Activated CD4-positive, alpha-beta T cell treated with anti-CD3 and anti-CD28 coated beads, Interleukin-2, amount 10 ng/mL, durations not matched to agents 7 days and 5 days (primary cell): ENCODE measurements at regions not wholly inside any gene's neighbourhood (a gene's known extent, or its start where the extent isn't known, plus 50 kb on each side); places are given as distances from the start of the nearest gene placed in this dataset.

ENCODE experiments used
- CTCF ChIA-PET: fragments of 350-600 bp; sonication (Branson Sonifier 250); formaldehyde crosslinking; loops from one replicate; lab custom pipeline; 2021; ENCODE audit warnings: antibody characterized with exemption; lab: Charles Lee
- POLR2A ChIA-PET: fragments of 350-600 bp; sonication (Branson Sonifier 250); formaldehyde crosslinking; loops from one replicate; lab custom pipeline; 2021; ENCODE audit warnings: antibody characterized with exemption; lab: Charles Lee
- DNase-seq: peaks from one replicate; pipeline ENCODE4 v3.0.0-alpha.2; 2020
- H3K27ac Mint-ChIP-seq: one replicate; pipeline ENCODE4 v1.8.0; 2021; ENCODE audit warnings: mild to moderate bottlenecking, moderate library complexity, mixed read lengths
- H3K27me3 Mint-ChIP-seq: one replicate; pipeline ENCODE4 v1.8.0; 2021; ENCODE audit warnings: mixed read lengths
- H3K36me3 Mint-ChIP-seq: one replicate; pipeline ENCODE4 v1.8.0; 2021; ENCODE audit warnings: low read depth, mixed read lengths
- H3K4me1 Mint-ChIP-seq: one replicate; pipeline ENCODE4 v1.8.0; 2021; ENCODE audit warnings: mixed read lengths
- H3K4me3 Mint-ChIP-seq: one replicate; pipeline ENCODE4 v1.8.0; 2021; ENCODE audit warnings: mild to moderate bottlenecking, moderate library complexity, mixed read lengths
- H3K9me3 Mint-ChIP-seq: one replicate; pipeline ENCODE4 v1.8.0; 2021; ENCODE audit warnings: mixed read lengths

- Mint-ChIP-seq H3K27ac (no peak overlapping the region), H3K27me3 (no peaks in the 10 kb centered on the region), H3K36me3 (no peaks in the 10 kb centered on the region), H3K9me3 (peaks cover 2% of the 10 kb centered on the region), H3K4me3 (no peak overlapping the region), H3K4me1 (no peaks in the 10 kb centered on the region)
- ChIA-PET POLR2A (no interaction called here), CTCF (no interaction called here)
- DNase-seq, result no peak
Observed at GRCh38 chr7:81036057-81036456, 117.2 kb upstream of the SEMA3C start.

DNA sequence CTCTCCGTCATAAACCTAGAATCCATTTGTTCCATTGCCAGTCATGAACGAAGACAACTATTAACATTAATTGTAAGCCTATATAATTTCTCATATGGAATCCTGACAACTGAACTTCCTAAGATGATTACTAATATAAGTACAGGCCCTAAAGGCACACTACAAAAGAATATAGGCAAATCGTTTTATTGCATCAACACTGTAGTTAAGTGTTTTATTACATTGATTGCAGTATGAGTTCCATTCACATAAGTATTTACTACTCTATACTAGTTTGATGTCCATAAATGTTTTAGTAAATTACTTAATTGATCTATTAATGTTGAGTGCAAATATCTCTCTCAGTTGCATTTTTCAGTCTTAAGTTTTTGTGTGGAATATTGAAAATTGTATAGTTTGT, 113.1 kb upstream of the SEMA3C start:
- Mint-ChIP-seq H3K9me3 (no peaks in the 10 kb centered on the region), H3K36me3 (no peaks in the 10 kb centered on the region), H3K27me3 (no peaks in the 10 kb centered on the region), H3K27ac (no peak overlapping the region), H3K4me1 (no peaks in the 10 kb centered on the region), H3K4me3 (no peak overlapping the region)
- POLR2A ChIA-PET, result no interaction called here
- CTCF ChIA-PET, result no interaction called here
- no peak for DNase-seq

DNA sequence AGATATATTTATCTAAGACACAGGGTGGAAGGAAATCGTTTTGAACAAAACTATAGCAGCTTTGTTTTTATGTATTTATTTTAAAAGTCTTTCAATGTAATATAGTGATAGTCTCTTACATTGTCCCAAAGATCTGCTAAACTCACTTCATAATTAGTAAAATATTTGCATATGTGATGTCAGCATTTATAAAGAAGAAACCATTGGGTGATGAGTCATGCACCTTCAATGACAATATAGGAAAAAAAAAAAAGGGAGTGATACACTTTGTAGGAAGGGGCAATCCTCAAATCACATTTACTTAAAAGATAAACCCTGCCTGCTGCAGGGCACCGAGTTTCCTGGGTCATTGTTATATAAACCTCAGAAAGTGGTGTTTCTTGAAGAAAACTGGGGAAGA, 112.4 kb upstream of the SEMA3C start:
- ChIA-PET CTCF (no interaction called here), POLR2A (no interaction called here)
- H3K36me3 Mint-ChIP-seq, result no peaks in the 10 kb centered on the region
- H3K9me3 Mint-ChIP-seq, result no peaks in the 10 kb centered on the region
- DNase-seq, result no peak
- H3K27me3 Mint-ChIP-seq, result no peaks in the 10 kb centered on the region
- no peaks in the 10 kb centered on the region for H3K4me1 Mint-ChIP-seq
- no peak overlapping the region for H3K4me3 Mint-ChIP-seq
- H3K27ac Mint-ChIP-seq, result no peak overlapping the region

- ChIA-PET CTCF (no interaction called here), POLR2A (no interaction called here)
- Mint-ChIP-seq H3K4me3 (no peak overlapping the region), H3K27ac (no peak overlapping the region), H3K27me3 (no peaks in the 10 kb centered on the region), H3K4me1 (no peaks in the 10 kb centered on the region), H3K9me3 (no peaks in the 10 kb centered on the region), H3K36me3 (no peaks in the 10 kb centered on the region)
- no peak for DNase-seq
Observed at GRCh38 chr7:81030472-81030871, 111.6 kb upstream of the SEMA3C start.

GRCh38 chr7:81029511-81029910, 110.7 kb upstream of the SEMA3C start:
- Mint-ChIP-seq H3K4me1 (no peaks in the 10 kb centered on the region), H3K9me3 (no peaks in the 10 kb centered on the region), H3K4me3 (no peak overlapping the region), H3K36me3 (no peaks in the 10 kb centered on the region), H3K27ac (no peak overlapping the region), H3K27me3 (no peaks in the 10 kb centered on the region)
- ChIA-PET POLR2A (no interaction called here), CTCF (no interaction called here)
- DNase-seq, result no peak

DNA sequence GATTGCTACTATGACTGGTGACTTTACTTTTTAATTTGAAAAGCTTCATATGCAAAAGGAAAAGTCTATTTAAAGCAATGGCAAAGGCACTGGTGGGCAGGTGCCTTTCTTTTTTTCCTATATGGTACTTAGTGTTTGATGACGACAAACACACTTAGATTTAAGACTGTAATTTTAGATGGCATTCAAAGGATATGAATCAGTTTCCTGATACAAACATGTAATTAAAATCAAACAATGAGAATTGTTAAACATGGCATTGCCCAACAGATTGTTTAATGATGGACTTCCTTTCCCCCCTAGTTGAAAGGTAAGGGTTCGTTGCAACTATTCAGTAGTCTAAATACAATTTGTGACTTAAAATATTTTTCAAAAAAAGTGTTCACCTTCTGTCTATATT, 106.5 kb upstream of the SEMA3C start:
- no peaks in the 10 kb centered on the region for H3K4me1 Mint-ChIP-seq
- POLR2A ChIA-PET, result no interaction called here
- H3K27ac Mint-ChIP-seq, result no peak overlapping the region
- no peaks in the 10 kb centered on the region for H3K36me3 Mint-ChIP-seq
- H3K4me3 Mint-ChIP-seq, result no peak overlapping the region
- CTCF ChIA-PET, result no interaction called here
- H3K9me3 Mint-ChIP-seq, result no peaks in the 10 kb centered on the region
- DNase-seq, result no peak
- no peaks in the 10 kb centered on the region for H3K27me3 Mint-ChIP-seq

DNA sequence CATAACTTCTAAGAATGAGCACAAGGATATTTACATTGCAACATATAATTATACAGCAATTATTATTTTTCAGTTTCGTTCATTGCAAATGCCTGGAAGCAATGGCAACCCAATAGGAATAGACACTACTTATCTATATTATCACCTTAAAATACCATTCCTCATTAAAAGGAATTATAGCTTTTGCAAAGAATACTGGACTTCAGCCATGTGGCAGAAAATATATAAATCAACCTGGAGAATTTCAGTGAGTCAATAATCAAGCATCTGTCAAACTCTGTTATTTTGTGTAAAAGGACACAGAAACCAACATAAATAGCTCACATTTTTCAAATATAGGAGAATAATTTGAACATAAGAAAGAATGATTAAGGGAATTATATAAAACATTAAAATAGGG, 96.1 kb upstream of the SEMA3C start:
- H3K4me1 Mint-ChIP-seq, result no peaks in the 10 kb centered on the region
- ChIA-PET POLR2A (no interaction called here), CTCF (no interaction called here)
- H3K27me3 Mint-ChIP-seq, result no peaks in the 10 kb centered on the region
- H3K4me3 Mint-ChIP-seq, result no peak overlapping the region
- H3K36me3 Mint-ChIP-seq, result no peaks in the 10 kb centered on the region
- H3K27ac Mint-ChIP-seq, result no peak overlapping the region
- no peaks in the 10 kb centered on the region for H3K9me3 Mint-ChIP-seq
- no peak for DNase-seq

- no peak overlapping the region for H3K27ac Mint-ChIP-seq
- no peaks in the 10 kb centered on the region for H3K9me3 Mint-ChIP-seq
- H3K4me1 Mint-ChIP-seq, result no peaks in the 10 kb centered on the region
- H3K4me3 Mint-ChIP-seq, result no peak overlapping the region
- no peaks in the 10 kb centered on the region for H3K27me3 Mint-ChIP-seq
- ChIA-PET POLR2A (no interaction called here), CTCF (no interaction called here)
- no peaks in the 10 kb centered on the region for H3K36me3 Mint-ChIP-seq
- DNase-seq, result no peak
Observed at GRCh38 chr7:81014266-81014665, 95.4 kb upstream of the SEMA3C start.

GRCh38 chr7:81013083-81013817, 94.4 kb upstream of the SEMA3C start:
- no peaks in the 10 kb centered on the region for H3K9me3 Mint-ChIP-seq
- no peaks in the 10 kb centered on the region for H3K27me3 Mint-ChIP-seq
- ChIA-PET POLR2A (no interaction called here), CTCF (no interaction called here)
- H3K4me3 Mint-ChIP-seq, result no peak overlapping the region
- no peaks in the 10 kb centered on the region for H3K4me1 Mint-ChIP-seq
- no peak for DNase-seq
- H3K27ac Mint-ChIP-seq, result no peak overlapping the region
- H3K36me3 Mint-ChIP-seq, result no peaks in the 10 kb centered on the region

- H3K9me3 Mint-ChIP-seq, result no peaks in the 10 kb centered on the region
- no peak for DNase-seq
- CTCF ChIA-PET, result no interaction called here
- H3K4me1 Mint-ChIP-seq, result no peaks in the 10 kb centered on the region
- H3K4me3 Mint-ChIP-seq, result no peak overlapping the region
- no peaks in the 10 kb centered on the region for H3K36me3 Mint-ChIP-seq
- POLR2A ChIA-PET, result no interaction called here
- no peak overlapping the region for H3K27ac Mint-ChIP-seq
- no peaks in the 10 kb centered on the region for H3K27me3 Mint-ChIP-seq
Observed at GRCh38 chr7:81008901-81009300, 90.0 kb upstream of the SEMA3C start.

- no peaks in the 10 kb centered on the region for H3K4me1 Mint-ChIP-seq
- no peak for DNase-seq
- H3K27ac Mint-ChIP-seq, result no peak overlapping the region
Observed at GRCh38 chr7:81007051-81007450, 88.2 kb upstream of the SEMA3C start.

GRCh38 chr7:81005254-81005653, 86.4 kb upstream of the SEMA3C start:
- H3K27me3 Mint-ChIP-seq, result no peaks in the 10 kb centered on the region
- H3K9me3 Mint-ChIP-seq, result no peaks in the 10 kb centered on the region
- H3K36me3 Mint-ChIP-seq, result no peaks in the 10 kb centered on the region
- no peak for DNase-seq
- ChIA-PET CTCF (no interaction called here), POLR2A (no interaction called here)
- H3K27ac Mint-ChIP-seq, result no peak overlapping the region
- H3K4me1 Mint-ChIP-seq, result no peaks in the 10 kb centered on the region
- H3K4me3 Mint-ChIP-seq, result no peak overlapping the region

More at GRCh38 chr7:81007051-81007450, 88.2 kb upstream of the SEMA3C start:
- POLR2A ChIA-PET, result no interaction called here
- CTCF ChIA-PET, result no interaction called here
- no peaks in the 10 kb centered on the region for H3K36me3 Mint-ChIP-seq
- H3K27me3 Mint-ChIP-seq, result no peaks in the 10 kb centered on the region
- no peak overlapping the region for H3K4me3 Mint-ChIP-seq
- H3K9me3 Mint-ChIP-seq, result no peaks in the 10 kb centered on the region

DNA sequence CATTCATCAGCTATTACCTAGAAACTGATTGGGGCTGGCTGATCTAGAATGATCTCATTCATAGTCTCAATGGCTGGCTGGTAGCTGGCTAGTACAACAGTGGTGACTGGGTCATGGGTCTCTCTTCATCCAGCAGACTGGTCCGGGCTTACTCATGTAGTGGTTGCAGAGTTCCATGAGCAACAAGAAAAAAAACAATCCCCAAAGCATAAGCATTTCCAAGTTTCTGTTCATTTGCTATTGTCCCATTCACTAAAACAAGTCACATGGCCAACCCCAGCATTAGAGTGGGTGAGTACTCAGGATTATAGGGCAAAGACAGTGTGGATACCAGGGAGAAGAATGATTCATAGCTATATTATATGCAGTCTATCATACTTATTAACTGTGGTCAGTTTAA, 85.2 kb upstream of the SEMA3C start:
- Mint-ChIP-seq H3K27me3 (no peaks in the 10 kb centered on the region), H3K36me3 (no peaks in the 10 kb centered on the region), H3K27ac (no peak overlapping the region), H3K9me3 (no peaks in the 10 kb centered on the region), H3K4me1 (no peaks in the 10 kb centered on the region), H3K4me3 (no peak overlapping the region)
- DNase-seq, result no peak
- ChIA-PET POLR2A (no interaction called here), CTCF (no interaction called here)

DNA sequence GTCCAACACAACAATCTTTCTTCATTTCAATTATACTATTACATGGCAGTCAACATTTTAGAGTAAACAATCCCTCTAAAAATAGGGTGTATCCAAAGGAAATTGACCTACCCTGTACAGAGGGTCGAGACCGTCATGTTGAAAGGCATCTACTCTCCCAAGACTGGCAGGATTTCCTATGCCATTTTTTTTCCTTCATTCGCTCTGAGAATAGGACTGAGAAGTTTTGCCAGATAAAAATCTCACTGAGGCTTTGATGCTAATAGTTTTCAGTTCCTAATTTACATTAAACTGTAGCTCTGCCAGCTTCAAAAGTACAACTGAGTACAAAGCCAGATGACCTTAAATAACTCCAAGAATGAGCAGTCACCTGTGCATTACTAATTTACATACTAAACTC, 84.5 kb upstream of the SEMA3C start:
- H3K27me3 Mint-ChIP-seq, result no peaks in the 10 kb centered on the region
- no peak for DNase-seq
- H3K36me3 Mint-ChIP-seq, result no peaks in the 10 kb centered on the region
- H3K4me1 Mint-ChIP-seq, result no peaks in the 10 kb centered on the region
- no peaks in the 10 kb centered on the region for H3K9me3 Mint-ChIP-seq
- POLR2A ChIA-PET, result no interaction called here
- no peak overlapping the region for H3K27ac Mint-ChIP-seq
- H3K4me3 Mint-ChIP-seq, result no peak overlapping the region
- CTCF ChIA-PET, result no interaction called here
